ENCODE measurements at regions not wholly inside any gene's neighbourhood (a gene's known extent, or its start where the extent isn't known, plus 50 kb on each side); places are given as distances from the start of the nearest gene placed in this dataset.

GRCh38 chr3:162125790-162126189 is 629.2 kb downstream of the OTOL1 start:
- Histone ChIP-seq H3K27ac (ENCODE audit: low read depth in 2 of 2, low read length in 1 of 2) (no peak overlapping the region), H3K79me2 (ENCODE audit: insufficient read depth) (no peaks in the 10 kb centered on the region), H3K9me3 (no peaks in the 10 kb centered on the region), H3K9me2 (no peaks in the 10 kb centered on the region), H3F3A (replicated peaks; ENCODE audit: insufficient read depth) (no peaks in the 10 kb centered on the region), H4K20me1 (ENCODE audit: insufficient read depth) (no peaks in the 10 kb centered on the region), H3K36me3 (replicated peaks in 1 of 2; ENCODE audit: control insufficient read depth in 1 of 2, insufficient read depth in 2 of 2, low read length in 1 of 2) (no peaks in the 10 kb centered on the region), H3K4me3 (ENCODE audit: low read depth in 2 of 2, low read length in 1 of 2) (no peak overlapping the region), H3K4me1 (ENCODE audit: control insufficient read depth in 1 of 2, insufficient read depth in 2 of 2, low read depth in 1 of 2, low read length in 1 of 2) (no peaks in the 10 kb centered on the region), H3K9ac (no peak overlapping the region), H3K4me2 (no peak overlapping the region), H2AFZ (ENCODE audit: low read depth) (no peak overlapping the region), H3K27me3 (ENCODE audit: insufficient read depth) (no peaks in the 10 kb centered on the region)
- 84% methylated on average over 1 of the region's 1 CpG for WGBS (ENCODE audit: low lambda C conversion rate)
- POLR2A ChIA-PET = no interaction called here
- TF ChIP-seq EP300 (IDR thresholded peaks at IDR 0.05; ENCODE audit: borderline replicate concordance in 1 of 2, low read depth in 1 of 2, low read length in 1 of 2) (no peak), TCF12 (IDR thresholded peaks at IDR 0.05) (no peak), GABPA (IDR thresholded peaks at IDR 0.05; ENCODE audit: low read depth) (no peak), NFIC (IDR thresholded peaks at IDR 0.05; ENCODE audit: borderline replicate concordance) (no peak)
- CTCF ChIA-PET = no interaction called here
- no peak for DNase-seq

GRCh38 chr3:162130582-162130981 is 634.0 kb downstream of the OTOL1 start:
- Histone ChIP-seq H3K79me2 (ENCODE audit: insufficient read depth) (no peaks in the 10 kb centered on the region), H3K9me2 (no peaks in the 10 kb centered on the region), H3K36me3 (replicated peaks in 1 of 2; ENCODE audit: control insufficient read depth in 1 of 2, insufficient read depth in 2 of 2, low read length in 1 of 2) (no peaks in the 10 kb centered on the region), H3K9ac (no peak overlapping the region), H4K20me1 (ENCODE audit: insufficient read depth) (no peaks in the 10 kb centered on the region), H3K27me3 (ENCODE audit: insufficient read depth) (no peaks in the 10 kb centered on the region), H3K4me3 (ENCODE audit: low read depth in 2 of 2, low read length in 1 of 2) (no peak overlapping the region), H3K9me3 (no peaks in the 10 kb centered on the region), H3K27ac (ENCODE audit: low read depth in 2 of 2, low read length in 1 of 2) (no peak overlapping the region), H3F3A (replicated peaks; ENCODE audit: insufficient read depth) (no peaks in the 10 kb centered on the region), H2AFZ (ENCODE audit: low read depth) (no peak overlapping the region), H3K4me2 (no peak overlapping the region), H3K4me1 (ENCODE audit: control insufficient read depth in 1 of 2, insufficient read depth in 2 of 2, low read depth in 1 of 2, low read length in 1 of 2) (no peaks in the 10 kb centered on the region)
- TF ChIP-seq CHD2 (IDR thresholded peaks at IDR 0.05; ENCODE audit: low read length, partially characterized antibody) (no peak), FOXJ3 (CRISPR knock-in tag; IDR thresholded peaks at IDR 0.05) (no peak), TEAD4 (IDR thresholded peaks at IDR 0.05; ENCODE audit: borderline replicate concordance, insufficient read depth) (no peak), NRF1 (IDR thresholded peaks at IDR 0.05; ENCODE audit: low read depth, low read length) (no peak), MEF2A (IDR thresholded peaks at IDR 0.05; ENCODE audit: borderline replicate concordance, low read depth) (no peak), TCF12 (IDR thresholded peaks at IDR 0.05) (no peak), ZBTB33 (IDR thresholded peaks at IDR 0.05; ENCODE audit: borderline replicate concordance, low read depth) (no peak), POLR2AphosphoS5 (IDR thresholded peaks at IDR 0.05; ENCODE audit: low read depth, low read length) (no peak), CTCF (IDR thresholded peaks at IDR 0.05) (no peak), GABPA (IDR thresholded peaks at IDR 0.05; ENCODE audit: low read depth) (no peak), USF1 (IDR thresholded peaks at IDR 0.05; ENCODE audit: borderline replicate concordance, low read depth) (no peak), GATA2 (CRISPR knock-in tag; IDR thresholded peaks at IDR 0.05) (no peak)
- TF ChIP-seq, protein P1, sequence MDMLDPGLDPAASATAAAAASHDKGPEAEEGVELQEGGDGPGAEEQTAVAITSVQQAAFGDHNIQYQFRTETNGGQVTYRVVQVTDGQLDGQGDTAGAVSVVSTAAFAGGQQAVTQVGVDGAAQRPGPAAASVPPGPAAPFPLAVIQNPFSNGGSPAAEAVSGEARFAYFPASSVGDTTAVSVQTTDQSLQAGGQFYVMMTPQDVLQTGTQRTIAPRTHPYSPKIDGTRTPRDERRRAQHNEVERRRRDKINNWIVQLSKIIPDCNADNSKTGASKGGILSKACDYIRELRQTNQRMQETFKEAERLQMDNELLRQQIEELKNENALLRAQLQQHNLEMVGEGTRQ (IDR thresholded peaks at IDR 0.05; ENCODE audit: borderline replicate concordance, low read depth, low read length) = no peak
- TF ChIP-seq, protein P2, sequence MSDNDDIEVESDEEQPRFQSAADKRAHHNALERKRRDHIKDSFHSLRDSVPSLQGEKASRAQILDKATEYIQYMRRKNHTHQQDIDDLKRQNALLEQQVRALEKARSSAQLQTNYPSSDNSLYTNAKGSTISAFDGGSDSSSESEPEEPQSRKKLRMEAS (IDR thresholded peaks at IDR 0.05; ENCODE audit: low read depth) = no peak
- CTCF ChIA-PET = interaction anchor here (0.9 kb wide), 1 partner anchor 13 kb away, joined by 3 read pairs; no protein-coding TSS in a partner anchor
- no peak for DNase-seq
- POLR2A ChIA-PET = no interaction called here
- 87% methylated on average over 3 of the region's 3 CpGs for WGBS (ENCODE audit: low lambda C conversion rate)
